CD4-positive, alpha-beta T cell (primary cell): ENCODE measurements at regions not wholly inside any gene's neighbourhood (a gene's known extent, or its start where the extent isn't known, plus 50 kb on each side); places are given as distances from the start of the nearest gene placed in this dataset.

Experiments used
- ATAC-seq: fragments of 200-7000 bp; cut with Tn5 transposase; one replicate; pipeline ENCODE4 v1.10.0; 2022; ENCODE audit warnings: mild to moderate bottlenecking; ENCODE audit not compliant: poor library complexity
- CTCF ChIA-PET: fragments of 350-600 bp; sonication (Branson Sonifier 250); formaldehyde crosslinking; loops from one replicate; lab custom pipeline; 2021; ENCODE audit warnings: antibody characterized with exemption, inconsistent platforms; lab: Charles Lee
- POLR2A ChIA-PET: fragments of 350-600 bp; sonication (Branson Sonifier 250); formaldehyde crosslinking; loops from one replicate; lab custom pipeline; 2021; ENCODE audit warnings: antibody characterized with exemption, inconsistent platforms; lab: Charles Lee
- DNase-seq, 14 experiments: peaks; one replicate each; pipeline ENCODE4 v3.0.0-alpha.2; 2013 to 2020; ENCODE audit warnings: mixed read lengths in 2 of 14
- H3K27ac ChIP-seq, 2 donors: one replicate each; pipeline versions ENCODE4 v1.5.1 to v1.7.0; 2013; ENCODE audit warnings: low read length in 2 of 2, low read depth in 1 of 2, mild to moderate bottlenecking in 1 of 2
- H3K27me3 ChIP-seq, 2 experiments: 1 replicate in 1 of 2; 2 replicates in 1 of 2; pipeline versions ENCODE4 v1.6.1 to v1.7.0; 2013; ENCODE audit warnings: low read length in 2 of 2, control low read depth in 1 of 2, mild to moderate bottlenecking in 1 of 2, moderate library complexity in 1 of 2; ENCODE audit not compliant: insufficient read depth in 2 of 2, control insufficient read depth in 1 of 2
- H3K36me3 ChIP-seq: one replicate; pipeline ENCODE4 v1.6.1; 2013; ENCODE audit warnings: low read length, control low read depth; ENCODE audit not compliant: insufficient read depth
- H3K4me1 ChIP-seq: one replicate; pipeline ENCODE4 v1.6.1; 2013; ENCODE audit warnings: low read length, control low read depth; ENCODE audit not compliant: insufficient read depth
- H3K4me3 ChIP-seq: one replicate; pipeline ENCODE4 v1.5.1; 2013; ENCODE audit warnings: mild to moderate bottlenecking, low read length, moderate library complexity
- H3K9me3 ChIP-seq, 2 experiments: 1 replicate in 1 of 2; 2 replicates in 1 of 2; pipeline versions ENCODE4 v1.6.1 to v1.7.0; 2013; ENCODE audit warnings: low read length in 2 of 2, mild to moderate bottlenecking in 2 of 2, control low read depth in 1 of 2, moderate library complexity in 1 of 2; ENCODE audit not compliant: control insufficient read depth in 1 of 2, insufficient read depth in 1 of 2
- H3K27ac Mint-ChIP-seq: one replicate; pipeline ENCODE4 v1.8.0; 2020; ENCODE audit warnings: mixed read lengths
- H3K27me3 Mint-ChIP-seq: one replicate; pipeline ENCODE4 v1.8.0; 2021; ENCODE audit warnings: mixed read lengths
- H3K36me3 Mint-ChIP-seq: one replicate; pipeline ENCODE4 v1.8.0; 2021; ENCODE audit warnings: low read depth, mixed read lengths
- H3K4me1 Mint-ChIP-seq: one replicate; pipeline ENCODE4 v1.8.0; 2021; ENCODE audit warnings: low read depth, mixed read lengths
- H3K4me3 Mint-ChIP-seq: one replicate; pipeline ENCODE4 v1.8.0; 2020; ENCODE audit warnings: mild to moderate bottlenecking, mixed read lengths
- H3K9me3 Mint-ChIP-seq: one replicate; pipeline ENCODE4 v1.8.0; 2020; ENCODE audit warnings: mixed read lengths
- CTCF ChIP-seq: fragments of 200-600 bp; IDR thresholded peaks from one replicate; pipeline ENCODE4 v1.8.0; 2022; ENCODE audit warnings: antibody characterized with exemption, mild to moderate bottlenecking
- intact Hi-C, 2 experiments: fragments of 100-400 bp; cut with DNase I in 1 of 2; cut with micrococcal nuclease in 1 of 2; formaldehyde crosslinking; loops; one replicate each; pipeline versions ENCODE4 v1.15.1 to v1.9.0; 2023 to 2025; cut with DNase I, micrococcal nuclease

GRCh38 chr17:34135841-34136240 lies 119.2 kb upstream of the CCL2 start:
- H3K9me3 Mint-ChIP-seq: no peaks in the 10 kb centered on the region
- no peaks in the 10 kb centered on the region for H3K36me3 Mint-ChIP-seq

GRCh38 chr17:34140006-34140405 lies 115.1 kb upstream of the CCL2 start:
- no peak overlapping the region for H3K27ac ChIP-seq
- TF ChIP-seq CTCF: no peak
- ATAC-seq (no peak), DNase-seq (no peak)
- POLR2A ChIA-PET: no interaction called here
- H3K36me3 Mint-ChIP-seq: no peaks in the 10 kb centered on the region
- no peaks in the 10 kb centered on the region for H3K9me3 ChIP-seq
- H3K4me1 Mint-ChIP-seq: no peaks in the 10 kb centered on the region
- no peak overlapping the region for H3K4me3 Mint-ChIP-seq
- H3K36me3 ChIP-seq: no peaks in the 10 kb centered on the region
- no peaks in the 10 kb centered on the region for H3K9me3 Mint-ChIP-seq
- CTCF ChIA-PET: no interaction called here
- no peaks in the 10 kb centered on the region for H3K4me1 ChIP-seq
- no peak overlapping the region for H3K27ac Mint-ChIP-seq
- H3K27me3 Mint-ChIP-seq: peaks cover 18% of the 10 kb centered on the region
- no peak overlapping the region for H3K4me3 ChIP-seq
- no peaks in the 10 kb centered on the region for H3K27me3 ChIP-seq
- intact Hi-C loops: no loop called here

More at GRCh38 chr17:34135841-34136240, 119.2 kb upstream of the CCL2 start:
- Mint-ChIP-seq H3K27ac (no peak overlapping the region), H3K27me3 (peaks cover 33% of the 10 kb centered on the region), H3K4me1 (no peaks in the 10 kb centered on the region), H3K4me3 (no peak overlapping the region)
- no peaks in the 10 kb centered on the region for H3K36me3 ChIP-seq
- H3K4me3 ChIP-seq: no peak overlapping the region
- ATAC-seq: no peak
- no peak overlapping the region for H3K27ac ChIP-seq
- ChIA-PET POLR2A (no interaction called here), CTCF (no interaction called here)
- TF ChIP-seq CTCF: no peak
- no peaks in the 10 kb centered on the region for H3K4me1 ChIP-seq
- no peak for DNase-seq
- intact Hi-C loops: no loop called here
- no peaks in the 10 kb centered on the region for H3K9me3 ChIP-seq
- peaks cover 0 to 4% of the 10 kb centered on the region in 2 experiments for H3K27me3 ChIP-seq

GRCh38 chr17:34141590-34141989 lies 113.5 kb upstream of the CCL2 start:
- no peaks in the 10 kb centered on the region for H3K9me3 Mint-ChIP-seq
- TF ChIP-seq CTCF: no peak
- no peak overlapping the region for H3K27ac ChIP-seq
- H3K36me3 Mint-ChIP-seq: no peaks in the 10 kb centered on the region
- H3K4me1 Mint-ChIP-seq: no peaks in the 10 kb centered on the region
- peaks cover 18% of the 10 kb centered on the region for H3K27me3 Mint-ChIP-seq
- no peak for ATAC-seq
- no peaks in the 10 kb centered on the region for H3K27me3 ChIP-seq
- no peak overlapping the region for H3K27ac Mint-ChIP-seq
- no peaks in the 10 kb centered on the region for H3K4me1 ChIP-seq
- no peaks in the 10 kb centered on the region for H3K9me3 ChIP-seq
- H3K36me3 ChIP-seq: no peaks in the 10 kb centered on the region
- intact Hi-C loops: no loop called here
- POLR2A ChIA-PET: no interaction called here
- DNase-seq: no peak
- no peak overlapping the region for H3K4me3 ChIP-seq
- no peak overlapping the region for H3K4me3 Mint-ChIP-seq
- CTCF ChIA-PET: no interaction called here
